NT2/D1 (cell line): ENCODE measurements at regions not wholly inside any gene's neighbourhood (a gene's known extent, or its start where the extent isn't known, plus 50 kb on each side); places are given as distances from the start of the nearest gene placed in this dataset.

Experiments used
- YY1 ChIP-seq: IDR thresholded peaks from 2 replicates; pipeline ENCODE4 v1.6.1; 2011; ENCODE audit not compliant: insufficient read length, insufficient read depth
- ZNF274 ChIP-seq: IDR thresholded peaks from 2 replicates; pipeline ENCODE4 v1.6.1; 2011; ENCODE audit warnings: mild to moderate bottlenecking, low read depth, low read length

DNA sequence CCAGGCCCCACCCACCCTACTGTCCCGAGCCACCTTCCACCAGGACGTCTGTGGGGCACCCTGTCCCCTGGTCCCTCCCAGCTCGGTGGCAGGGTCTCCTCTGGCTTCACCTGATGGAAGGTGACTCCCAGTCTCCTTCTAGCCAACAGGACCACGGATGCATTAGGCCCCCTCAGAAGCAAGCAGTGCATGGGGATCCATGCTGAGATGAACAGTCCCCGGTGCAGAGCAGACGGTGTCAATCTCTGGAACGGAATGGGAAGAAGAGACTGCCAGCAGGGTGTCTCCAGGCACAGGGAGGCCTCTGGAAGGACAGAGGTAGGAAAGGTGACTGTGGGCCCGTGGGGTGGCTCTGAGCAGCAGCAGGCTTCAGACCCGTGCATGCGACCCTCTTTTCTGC, 65.2 kb upstream of the FZD7 start:
- TF ChIP-seq YY1 (no peak), ZNF274 (no peak)
